ENCODE measurements at regions not wholly inside any gene's neighbourhood (a gene's known extent, or its start where the extent isn't known, plus 50 kb on each side); places are given as distances from the start of the nearest gene placed in this dataset.
"Not testable (repeated sequence)": the region's sequence is repeated elsewhere in the genome, so short reads cannot be mapped to it uniquely, and the experiment has no call there.

- DNase-seq: no peak
Observed at GRCh38 chr22:48309836-48310235, 1517.8 kb downstream of the BRD1 start.

- DNase-seq: no peak
Observed at GRCh38 chr22:48309115-48309705, 1518.5 kb downstream of the BRD1 start.

DNA sequence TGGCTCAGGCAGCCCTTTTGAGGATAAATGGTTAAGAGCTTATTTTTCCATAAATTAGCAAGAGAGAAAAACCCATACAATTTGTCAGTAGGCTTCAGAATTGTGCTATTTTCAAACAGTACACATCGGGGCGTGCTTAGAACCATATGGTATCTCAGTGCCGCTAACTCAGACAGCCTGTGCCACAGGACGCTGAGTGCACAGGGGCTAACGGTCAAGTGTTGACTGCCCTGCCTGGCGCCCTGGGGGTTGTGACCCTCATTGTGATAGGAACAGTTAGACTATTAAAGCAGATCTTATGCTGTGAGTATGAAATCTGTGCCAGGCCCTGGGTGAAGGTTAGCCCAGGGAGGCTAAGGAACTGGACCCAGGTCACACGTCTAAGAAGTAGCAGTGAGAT lies 1519.7 kb downstream of the BRD1 start:
- no peak for DNase-seq

DNA sequence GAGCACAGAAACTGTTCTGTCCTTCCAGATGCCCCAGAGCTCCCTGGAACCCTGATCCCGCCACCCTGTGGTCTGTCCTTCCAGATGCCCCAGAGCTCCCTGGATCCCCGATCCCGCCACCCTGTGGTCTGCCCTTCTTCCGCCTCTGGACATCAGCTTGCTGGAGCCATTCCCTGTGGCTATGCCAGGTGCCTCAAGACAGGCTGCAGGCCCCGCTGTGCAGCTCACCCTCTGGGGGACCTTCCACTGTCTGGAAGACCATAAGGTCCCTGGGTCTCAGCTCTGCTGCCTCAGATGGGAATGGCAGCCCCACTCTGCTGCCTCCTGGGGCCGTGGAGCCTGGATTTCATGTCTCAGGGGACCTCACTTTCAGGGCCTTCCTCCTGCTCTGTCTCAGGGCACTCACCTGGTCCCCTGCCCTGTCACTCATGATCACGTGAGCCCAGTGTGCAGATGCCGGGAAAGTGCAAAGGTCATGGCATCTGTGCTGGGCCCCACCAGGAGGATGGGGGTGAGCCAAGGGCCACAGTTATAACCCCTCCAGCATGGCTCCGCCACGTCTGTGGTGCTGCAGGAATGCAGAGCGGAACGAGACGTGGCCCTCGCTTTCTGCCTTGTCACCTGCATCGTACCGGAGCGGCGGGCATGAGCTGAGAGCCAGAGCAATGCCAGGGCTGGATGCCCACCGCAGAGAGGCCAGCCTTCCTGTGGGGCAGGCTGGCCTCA lies 1520.7 kb downstream of the BRD1 start:
- DNase-seq: no peak

DNA sequence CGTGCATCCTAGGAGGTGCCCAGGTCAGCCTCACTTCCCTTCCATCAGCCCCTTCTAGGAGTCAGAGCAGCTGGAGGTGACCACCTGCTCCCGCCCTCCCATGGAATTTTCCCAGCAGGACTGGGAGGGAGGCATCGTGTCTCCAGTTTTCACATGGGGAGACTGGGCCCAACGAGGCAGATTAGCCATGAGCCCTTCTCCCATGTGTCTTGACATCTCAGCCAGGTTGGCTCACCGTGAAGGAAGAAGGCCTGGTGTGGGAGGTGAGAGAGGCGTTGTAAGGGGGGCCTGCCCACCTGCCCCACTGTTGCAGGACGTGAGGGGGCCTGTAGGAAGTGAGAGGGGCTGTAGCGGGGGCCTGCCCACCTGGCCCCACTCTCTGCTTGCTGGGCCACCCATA lies 1521.4 kb downstream of the BRD1 start:
- DNase-seq: no peak

- DNase-seq: no peak
Observed at GRCh38 chr22:48305726-48306235, 1521.9 kb downstream of the BRD1 start.

GRCh38 chr22:48303369-48303725 lies 1524.3 kb downstream of the BRD1 start:
- DNase-seq: no peak

GRCh38 chr22:48302657-48303368 lies 1524.9 kb downstream of the BRD1 start:
- no peak for DNase-seq

DNA sequence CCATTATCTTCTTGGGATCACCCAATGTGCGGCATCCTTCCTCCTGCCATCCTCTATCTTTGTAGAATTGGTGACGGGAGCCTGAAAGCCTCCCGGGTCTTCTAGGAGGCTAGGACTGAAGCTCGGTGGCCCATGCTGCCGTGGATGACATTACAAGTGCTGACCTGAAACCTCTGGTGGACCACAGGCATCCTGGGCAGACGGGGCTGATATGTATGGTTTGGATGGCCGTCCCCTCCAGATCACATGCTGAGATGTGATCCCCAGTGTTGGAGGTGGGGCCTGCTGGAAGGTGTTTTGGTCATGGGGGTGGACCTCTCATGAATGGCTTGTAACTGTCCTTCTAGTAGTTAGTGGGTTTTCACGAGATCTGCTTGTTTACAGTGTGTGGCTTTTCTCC lies 1525.8 kb downstream of the BRD1 start:
- DNase-seq: no peak

DNA sequence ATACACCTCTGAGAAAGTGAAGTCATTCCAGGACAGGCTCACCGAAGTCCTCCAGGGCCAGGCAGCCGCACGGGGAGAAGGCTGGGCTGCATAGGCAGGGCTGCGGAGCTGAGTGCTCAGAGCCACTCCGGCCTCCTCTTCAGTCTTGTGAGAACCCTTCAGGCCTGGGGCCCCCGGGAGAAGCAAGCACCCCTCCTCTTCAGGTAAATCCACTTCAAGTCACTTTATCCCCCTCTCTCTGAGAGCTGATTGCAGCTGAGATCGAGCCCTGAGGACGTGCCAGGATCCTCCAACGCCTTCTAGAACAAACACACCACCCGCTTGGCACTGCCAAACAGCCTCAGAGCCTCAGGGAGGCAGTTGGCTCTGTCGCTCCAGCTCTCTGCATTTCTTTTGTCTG lies 1526.3 kb downstream of the BRD1 start:
- DNase-seq: no peak

DNA sequence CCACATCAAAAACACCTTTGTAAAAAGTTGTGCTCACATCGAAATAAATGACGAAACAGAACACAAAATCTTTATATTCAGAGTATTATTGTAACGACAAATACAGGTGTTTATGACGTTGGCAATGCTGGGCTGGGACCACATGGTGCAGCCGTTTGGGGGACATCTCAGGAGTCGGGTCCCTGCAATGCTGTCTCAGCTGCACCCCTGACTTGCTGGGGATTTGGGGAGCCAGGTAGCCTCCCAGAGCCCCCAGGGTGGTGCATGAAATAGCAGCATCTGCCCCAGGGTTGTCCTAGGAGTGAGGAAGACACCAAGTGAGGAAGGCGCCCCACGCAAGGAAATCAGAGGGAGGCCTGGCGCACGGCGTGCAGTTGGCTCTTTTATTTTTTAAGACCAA lies 1526.8 kb downstream of the BRD1 start:
- no peak for DNase-seq

DNA sequence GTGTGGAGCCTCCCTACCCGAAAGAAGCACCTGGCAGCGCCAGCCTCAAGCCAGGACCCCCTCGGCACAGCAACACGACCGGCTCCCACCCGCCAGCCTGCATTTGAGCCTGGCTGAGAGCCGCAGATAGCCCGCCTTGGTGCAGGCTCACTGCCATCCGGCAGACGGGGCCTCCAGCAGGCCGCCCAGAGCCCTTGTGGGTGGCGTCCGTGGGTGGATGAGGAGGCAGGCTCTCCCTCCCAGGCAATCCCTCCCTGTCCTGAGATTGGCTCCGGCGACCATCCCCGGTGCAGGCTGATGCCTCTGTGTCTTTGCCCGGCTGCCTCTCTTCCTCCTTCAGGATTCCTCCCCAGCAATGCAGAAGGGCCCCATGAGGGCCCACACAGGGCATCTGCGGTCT lies 1527.9 kb downstream of the BRD1 start:
- DNase-seq: no peak

DNA sequence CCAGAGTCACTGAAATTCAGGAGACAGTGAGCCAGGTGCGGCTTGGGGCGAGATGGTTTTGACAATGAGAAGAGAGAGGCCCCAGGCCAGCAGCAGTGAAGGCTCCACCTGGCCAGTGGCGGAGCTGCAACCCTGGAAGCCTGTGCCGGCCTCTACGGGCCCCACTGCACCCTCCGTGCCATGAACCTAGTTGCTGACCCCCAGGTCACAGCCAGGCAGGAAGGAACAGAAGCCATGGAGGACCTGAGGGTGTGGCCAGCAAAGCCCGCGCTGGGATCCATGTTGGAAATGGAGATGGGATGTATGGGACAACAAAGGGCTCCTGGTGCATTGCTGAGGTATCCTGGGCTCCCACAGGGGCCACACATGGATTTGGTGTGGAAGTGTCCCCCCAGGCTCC lies 1528.5 kb downstream of the BRD1 start:
- DNase-seq: no peak

DNA sequence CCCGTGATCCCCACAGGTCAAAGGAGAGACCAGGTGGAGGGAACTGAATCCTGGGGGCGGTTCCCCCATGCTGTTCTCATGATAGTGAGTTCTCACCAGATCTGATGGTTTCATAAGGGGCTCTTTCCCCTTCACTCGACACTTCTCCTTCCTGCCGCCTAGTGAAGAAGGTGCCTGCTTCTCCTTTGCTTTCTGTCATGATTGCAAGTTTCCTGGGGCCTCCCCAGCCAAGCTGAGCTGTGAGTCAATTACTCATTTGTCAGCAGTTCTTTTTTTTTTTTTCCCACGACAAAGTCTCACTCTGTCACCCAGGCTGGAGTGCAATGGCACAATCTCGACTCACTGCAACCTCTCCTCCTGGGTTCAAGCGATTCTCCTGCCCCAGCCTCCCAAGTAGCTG lies 1530.4 kb downstream of the BRD1 start:
- DNase-seq: no peak

- not testable (repeated sequence) for DNase-seq
Observed at GRCh38 chr22:48289954-48290353, 1527.5 kb downstream of the TBC1D22A start.

GRCh38 chr22:48288376-48288940 lies 1526.0 kb downstream of the TBC1D22A start:
- DNase-seq: no peak

DNA sequence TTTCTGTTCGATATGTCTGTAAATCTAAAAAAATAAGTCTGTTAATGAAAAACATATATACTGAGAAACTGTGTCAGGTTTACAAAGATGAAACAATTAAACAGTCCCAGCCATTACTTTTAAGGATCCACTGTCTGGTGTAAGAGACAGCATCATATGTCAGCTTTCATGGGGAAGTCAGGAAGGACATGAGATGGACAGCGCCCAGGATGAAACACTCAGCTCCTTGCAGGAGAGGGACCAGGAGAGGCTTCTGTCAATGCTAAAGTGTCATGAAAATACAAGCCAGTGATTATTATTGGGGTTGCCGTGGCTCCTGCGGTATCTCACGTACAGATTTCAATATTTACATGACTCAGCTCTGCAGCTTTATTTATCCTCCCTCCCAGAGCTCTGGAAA lies 1524.6 kb downstream of the TBC1D22A start:
- no peak for DNase-seq

DNA sequence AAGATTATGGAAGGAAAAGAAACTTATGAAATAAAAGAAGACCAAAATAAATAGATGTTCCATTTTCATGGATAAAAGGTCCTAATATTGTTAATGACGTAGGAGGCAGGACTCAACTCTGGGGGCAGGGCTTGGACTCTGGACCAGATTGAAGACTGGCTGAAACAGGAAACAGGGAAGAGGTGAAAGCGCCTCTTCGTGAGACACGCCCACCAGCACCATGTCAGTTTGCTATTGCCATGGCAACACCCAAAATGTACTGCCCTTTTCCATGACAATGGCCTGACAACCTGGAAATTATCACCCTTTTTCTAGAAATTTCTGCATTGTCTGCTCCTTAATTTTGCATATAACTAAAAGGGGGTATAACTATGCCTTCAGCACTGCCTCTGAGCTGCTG lies 1522.2 kb downstream of the TBC1D22A start:
- no peak for DNase-seq

GRCh38 chr22:48282804-48283203 lies 1520.4 kb downstream of the TBC1D22A start:
- DNase-seq: no peak

- no peak for DNase-seq
Observed at GRCh38 chr22:48279461-48279756, 1517.0 kb downstream of the TBC1D22A start.

DNA sequence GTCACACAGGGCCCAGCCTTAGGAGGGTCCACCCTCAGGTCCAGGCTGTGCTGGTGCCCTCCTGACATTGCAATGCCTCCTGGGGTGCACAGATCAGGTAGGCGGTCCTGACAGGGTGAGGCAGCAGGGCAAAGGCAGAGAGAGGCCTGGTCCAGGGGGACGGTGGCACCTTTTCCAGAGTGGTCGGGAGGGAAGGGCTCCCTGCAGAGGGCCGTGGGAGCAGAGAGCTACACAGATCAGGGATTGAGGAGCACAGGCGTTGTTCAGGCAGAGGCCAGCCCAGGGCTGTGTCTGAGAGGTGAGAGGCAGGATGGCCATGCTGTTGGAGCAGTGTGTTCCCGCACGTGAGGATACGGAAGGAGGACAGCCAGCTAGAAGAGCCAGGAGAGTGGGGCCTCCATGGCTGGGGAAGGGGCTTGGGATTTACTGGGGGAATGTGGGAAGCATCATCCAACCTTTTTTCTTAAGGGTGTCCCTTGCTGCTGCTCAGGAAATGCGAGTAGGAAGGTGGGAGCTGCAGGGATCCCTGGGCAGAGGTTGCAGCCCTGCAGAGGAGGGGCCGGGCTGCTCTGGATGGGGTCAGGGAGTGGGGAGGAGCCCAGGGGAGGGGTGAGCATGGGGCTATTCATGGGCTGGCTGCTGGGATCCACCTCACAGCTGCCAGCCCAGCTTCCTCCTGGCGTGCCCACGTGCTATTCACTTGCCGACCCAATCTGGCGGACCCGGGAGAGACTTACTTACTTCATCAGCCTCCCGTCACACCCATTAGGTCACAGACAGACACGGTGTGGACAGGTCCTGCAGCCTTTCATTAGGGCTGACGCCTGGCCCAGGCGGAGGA lies 1516.4 kb downstream of the TBC1D22A start:
- DNase-seq: no peak

DNA sequence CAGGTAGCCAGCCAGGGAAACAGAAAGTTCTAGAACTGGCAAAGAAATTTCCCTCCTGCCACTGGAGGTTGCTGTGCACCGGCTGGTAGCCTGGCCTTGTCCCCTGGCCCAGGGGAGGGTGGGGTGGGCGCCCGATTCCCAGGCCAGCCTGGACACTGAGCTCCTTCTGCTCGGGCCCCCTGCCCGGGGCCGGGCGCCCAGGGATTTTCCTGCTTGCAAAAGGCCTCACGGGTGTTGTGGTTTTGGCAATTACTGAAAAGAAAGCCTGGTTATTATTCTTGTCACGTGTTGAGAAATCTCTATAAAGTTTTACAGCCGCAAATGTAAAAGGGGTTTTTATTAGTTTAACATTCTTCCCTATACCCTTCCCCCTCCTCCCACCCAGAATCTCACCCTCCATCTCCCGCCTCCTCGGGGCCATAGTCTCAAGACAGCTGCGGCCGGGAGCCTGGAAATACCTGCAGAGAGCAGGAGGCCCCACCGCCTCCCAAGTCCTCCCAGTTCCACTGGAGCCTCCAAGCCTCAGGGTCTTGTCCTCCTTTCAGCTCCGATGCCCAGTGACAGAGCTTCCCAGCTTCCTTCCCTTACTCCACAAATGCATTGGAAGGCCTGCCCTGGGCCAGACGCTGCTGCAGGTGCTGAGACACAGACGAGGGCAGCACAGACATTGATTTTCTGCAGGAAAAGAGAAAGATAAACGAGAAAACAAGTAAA lies 1515.6 kb downstream of the TBC1D22A start:
- no peak for DNase-seq
